Astrocyte (in vitro differentiated cells and primary cell): ENCODE measurements at regions not wholly inside any gene's neighbourhood (a gene's known extent, or its start where the extent isn't known, plus 50 kb on each side); places are given as distances from the start of the nearest gene placed in this dataset.

ENCODE experiments used
- DNase-seq: peaks from one replicate; pipeline ENCODE4 v3.0.0-alpha.2; 2010; ENCODE audit warnings: low read depth
- FAIRE-seq: peaks from 2 replicates; lab custom pipeline; 2011; peaks lifted over from hg19 to GRCh38; lab: Jason Lieb, UNC
- H2AFZ ChIP-seq: 2 replicates; pipeline ENCODE4 v1.6.0; 2012; ENCODE audit warnings: low read depth, low read length, inconsistent platforms
- H3K27ac ChIP-seq: 2 replicates; pipeline ENCODE4 v1.5.1; 2011; ENCODE audit warnings: low read depth, low read length, inconsistent platforms
- H3K27me3 ChIP-seq: 2 replicates; pipeline ENCODE4 v1.6.0; 2011; ENCODE audit warnings: low read length, inconsistent platforms; ENCODE audit not compliant: insufficient read depth
- H3K36me3 ChIP-seq: 2 replicates; pipeline ENCODE4 v1.5.1; 2011; ENCODE audit warnings: low read length, inconsistent platforms; ENCODE audit not compliant: insufficient read depth
- H3K4me1 ChIP-seq: 2 replicates; pipeline ENCODE4 v1.5.1; 2011; ENCODE audit warnings: low read length, inconsistent platforms; ENCODE audit not compliant: insufficient read depth
- H3K4me2 ChIP-seq: 2 replicates; pipeline ENCODE4 v1.6.0; 2012; ENCODE audit warnings: low read length, inconsistent platforms
- H3K4me3 ChIP-seq: 2 replicates; pipeline ENCODE4 v1.5.1; 2011; ENCODE audit warnings: low read depth, mild to moderate bottlenecking, low read length, inconsistent platforms; ENCODE audit not compliant: insufficient read depth
- H3K79me2 ChIP-seq: 2 replicates; pipeline ENCODE4 v1.6.0; 2012; ENCODE audit warnings: mild to moderate bottlenecking, low read length, inconsistent platforms; ENCODE audit not compliant: insufficient read depth
- H3K9ac ChIP-seq: 2 replicates; pipeline ENCODE4 v1.6.0; 2012; ENCODE audit warnings: mild to moderate bottlenecking, low read length, inconsistent platforms
- H3K9me3 ChIP-seq: 2 replicates; pipeline ENCODE4 v1.5.1; 2012; ENCODE audit warnings: low read depth, mild to moderate bottlenecking, low read length, inconsistent platforms; ENCODE audit not compliant: insufficient read depth
- H4K20me1 ChIP-seq: 2 replicates; pipeline ENCODE4 v1.6.0; 2012; ENCODE audit warnings: low read length, inconsistent platforms; ENCODE audit not compliant: insufficient read depth
- H3K27ac Mint-ChIP-seq: one replicate; pipeline ENCODE4 v1.8.0; 2021; ENCODE audit warnings: mild to moderate bottlenecking, mixed read lengths; ENCODE audit not compliant: unreplicated experiment
- H3K27me3 Mint-ChIP-seq: one replicate; pipeline ENCODE4 v1.8.0; 2021; ENCODE audit warnings: low read depth, mixed read lengths; ENCODE audit not compliant: unreplicated experiment
- H3K36me3 Mint-ChIP-seq: one replicate; pipeline ENCODE4 v1.8.0; 2021; ENCODE audit warnings: low read depth, mixed read lengths; ENCODE audit not compliant: unreplicated experiment
- H3K4me1 Mint-ChIP-seq: one replicate; pipeline ENCODE4 v1.8.0; 2021; ENCODE audit warnings: low read depth, mixed read lengths; ENCODE audit not compliant: unreplicated experiment
- H3K4me3 Mint-ChIP-seq: one replicate; pipeline ENCODE4 v1.8.0; 2021; ENCODE audit warnings: mild to moderate bottlenecking, moderate library complexity, mixed read lengths; ENCODE audit not compliant: unreplicated experiment
- H3K9me3 Mint-ChIP-seq: one replicate; pipeline ENCODE4 v1.8.0; 2021; ENCODE audit warnings: mild to moderate bottlenecking, mixed read lengths; ENCODE audit not compliant: unreplicated experiment
- EZH2 ChIP-seq: IDR thresholded peaks from 2 replicates; pipeline ENCODE4 v1.6.1; 2012; ENCODE audit warnings: mild to moderate bottlenecking, low read length, inconsistent platforms; ENCODE audit not compliant: insufficient read depth
- TF ChIP-seq, protein P1 (sequence below): IDR thresholded peaks from 2 replicates; pipeline ENCODE4 v1.5.1; 2011; ENCODE audit warnings: low read depth, mild to moderate bottlenecking, inconsistent platforms, low read length, moderate library complexity; ENCODE audit not compliant: insufficient read depth

DNA sequence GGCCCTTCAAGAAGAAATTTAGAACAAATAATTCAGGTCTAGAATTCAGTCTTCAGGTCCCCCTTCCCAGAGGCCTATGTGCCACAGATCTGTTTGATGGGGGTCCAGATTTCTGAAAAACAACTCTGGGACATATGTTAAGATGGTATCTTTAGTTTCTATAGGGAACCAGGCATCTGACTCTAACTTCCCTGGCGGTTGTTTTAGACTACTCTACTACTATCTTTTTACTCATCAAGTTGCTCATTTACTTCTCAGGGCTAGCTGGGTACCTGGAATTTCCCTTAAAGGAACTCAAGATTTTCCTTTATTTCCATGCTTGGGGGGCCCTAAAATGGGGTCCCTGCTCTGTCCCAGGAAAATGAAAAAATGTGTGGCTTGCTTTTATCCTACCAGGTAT, 114.7 kb upstream of the RAB6C start:
- FAIRE-seq (no peak), DNase-seq (no peak)
- no peak overlapping the region for H3K9ac ChIP-seq
- H3K36me3 ChIP-seq = no peaks in the 10 kb centered on the region
- TF ChIP-seq EZH2 = no peak
- TF ChIP-seq, protein P1, sequence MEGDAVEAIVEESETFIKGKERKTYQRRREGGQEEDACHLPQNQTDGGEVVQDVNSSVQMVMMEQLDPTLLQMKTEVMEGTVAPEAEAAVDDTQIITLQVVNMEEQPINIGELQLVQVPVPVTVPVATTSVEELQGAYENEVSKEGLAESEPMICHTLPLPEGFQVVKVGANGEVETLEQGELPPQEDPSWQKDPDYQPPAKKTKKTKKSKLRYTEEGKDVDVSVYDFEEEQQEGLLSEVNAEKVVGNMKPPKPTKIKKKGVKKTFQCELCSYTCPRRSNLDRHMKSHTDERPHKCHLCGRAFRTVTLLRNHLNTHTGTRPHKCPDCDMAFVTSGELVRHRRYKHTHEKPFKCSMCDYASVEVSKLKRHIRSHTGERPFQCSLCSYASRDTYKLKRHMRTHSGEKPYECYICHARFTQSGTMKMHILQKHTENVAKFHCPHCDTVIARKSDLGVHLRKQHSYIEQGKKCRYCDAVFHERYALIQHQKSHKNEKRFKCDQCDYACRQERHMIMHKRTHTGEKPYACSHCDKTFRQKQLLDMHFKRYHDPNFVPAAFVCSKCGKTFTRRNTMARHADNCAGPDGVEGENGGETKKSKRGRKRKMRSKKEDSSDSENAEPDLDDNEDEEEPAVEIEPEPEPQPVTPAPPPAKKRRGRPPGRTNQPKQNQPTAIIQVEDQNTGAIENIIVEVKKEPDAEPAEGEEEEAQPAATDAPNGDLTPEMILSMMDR = no peak
- no peaks in the 10 kb centered on the region for H3K4me1 ChIP-seq
- H3K9me3 ChIP-seq = no peaks in the 10 kb centered on the region
- no peak overlapping the region for H2AFZ ChIP-seq
- Mint-ChIP-seq H3K36me3 (no peaks in the 10 kb centered on the region), H3K4me1 (no peaks in the 10 kb centered on the region), H3K9me3 (no peaks in the 10 kb centered on the region), H3K27ac (no peak overlapping the region), H3K27me3 (peaks cover 20% of the 10 kb centered on the region), H3K4me3 (no peak overlapping the region)
- no peaks in the 10 kb centered on the region for H4K20me1 ChIP-seq
- no peaks in the 10 kb centered on the region for H3K79me2 ChIP-seq
- no peak overlapping the region for H3K4me3 ChIP-seq
- H3K4me2 ChIP-seq = no peak overlapping the region
- H3K27ac ChIP-seq = no peak overlapping the region
- no peaks in the 10 kb centered on the region for H3K27me3 ChIP-seq

DNA sequence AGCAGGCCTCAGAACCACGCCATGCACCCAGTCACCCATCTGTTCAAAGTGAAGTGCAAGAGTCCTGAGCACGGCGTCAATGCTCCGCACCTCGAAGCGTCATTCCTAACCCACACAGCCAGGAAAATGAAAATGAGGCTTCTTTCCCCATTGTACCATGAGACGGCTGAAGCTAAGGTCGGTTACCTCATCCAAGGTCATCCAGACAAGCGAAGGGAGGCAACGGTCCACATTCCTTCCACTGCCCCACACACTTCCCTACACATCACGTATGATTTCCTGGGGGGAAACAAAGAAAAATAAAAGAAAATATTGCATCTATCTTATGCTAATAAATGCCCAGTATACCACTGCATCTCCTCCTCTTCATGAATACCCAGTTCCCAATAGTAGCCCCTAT, 113.5 kb upstream of the RAB6C start:
- H3K79me2 ChIP-seq = no peaks in the 10 kb centered on the region
- Mint-ChIP-seq H3K27ac (no peak overlapping the region), H3K36me3 (no peaks in the 10 kb centered on the region), H3K27me3 (peaks cover 11% of the 10 kb centered on the region), H3K4me3 (no peak overlapping the region), H3K4me1 (no peaks in the 10 kb centered on the region), H3K9me3 (no peaks in the 10 kb centered on the region)
- no peak for FAIRE-seq
- no peak overlapping the region for H3K9ac ChIP-seq
- H3K27me3 ChIP-seq = no peaks in the 10 kb centered on the region
- H3K27ac ChIP-seq = no peak overlapping the region
- no peaks in the 10 kb centered on the region for H3K9me3 ChIP-seq
- no peaks in the 10 kb centered on the region for H4K20me1 ChIP-seq
- no peaks in the 10 kb centered on the region for H3K36me3 ChIP-seq
- no peak for DNase-seq
- no peak overlapping the region for H2AFZ ChIP-seq
- H3K4me2 ChIP-seq = no peak overlapping the region
- H3K4me3 ChIP-seq = no peak overlapping the region
- H3K4me1 ChIP-seq = no peaks in the 10 kb centered on the region
- TF ChIP-seq, protein P1 = no peak
- no peak for TF ChIP-seq EZH2

DNA sequence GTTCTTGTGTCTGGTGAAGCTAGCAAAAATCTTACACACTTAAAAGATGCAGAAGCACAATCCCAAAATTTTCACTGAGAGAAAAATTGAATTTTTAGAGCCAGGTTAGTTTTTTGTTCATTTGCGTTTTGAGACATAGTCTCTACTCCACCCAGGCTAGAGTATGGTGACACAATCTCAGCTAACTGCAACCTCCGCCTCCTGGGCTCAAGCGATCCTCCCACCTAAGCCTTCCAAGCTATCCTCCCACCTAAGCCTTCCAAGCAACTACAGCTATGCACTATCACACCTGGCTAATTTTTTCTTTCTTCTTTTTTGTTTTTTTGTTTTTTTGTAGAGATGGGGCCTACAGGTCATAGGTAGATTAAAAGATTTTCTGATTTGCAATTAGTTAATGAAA, 113.1 kb upstream of the RAB6C start:
- Histone ChIP-seq H3K9ac (no peak overlapping the region), H3K4me3 (no peak overlapping the region), H3K4me1 (no peaks in the 10 kb centered on the region), H3K4me2 (no peak overlapping the region), H4K20me1 (no peaks in the 10 kb centered on the region), H3K36me3 (no peaks in the 10 kb centered on the region), H3K27ac (no peak overlapping the region), H3K27me3 (no peaks in the 10 kb centered on the region), H3K9me3 (no peaks in the 10 kb centered on the region), H2AFZ (no peak overlapping the region), H3K79me2 (no peaks in the 10 kb centered on the region)
- no peak overlapping the region for H3K4me3 Mint-ChIP-seq
- H3K36me3 Mint-ChIP-seq = no peaks in the 10 kb centered on the region
- H3K9me3 Mint-ChIP-seq = no peaks in the 10 kb centered on the region
- FAIRE-seq (no peak), DNase-seq (no peak)
- H3K4me1 Mint-ChIP-seq = no peaks in the 10 kb centered on the region
- H3K27ac Mint-ChIP-seq = no peak overlapping the region
- peaks cover 10% of the 10 kb centered on the region for H3K27me3 Mint-ChIP-seq
- TF ChIP-seq, protein P1 = no peak
- TF ChIP-seq EZH2 = no peak
